Large intestine (tissue), 3 donors: ENCODE measurements at regions not wholly inside any gene's neighbourhood (a gene's known extent, or its start where the extent isn't known, plus 50 kb on each side); places are given as distances from the start of the nearest gene placed in this dataset.
"Not testable (repeated sequence)": the region's sequence is repeated elsewhere in the genome, so short reads cannot be mapped to it uniquely, and the experiment has no call there.

Experiments used
- DNase-seq, 2 donors: peaks; one replicate each; pipeline versions ENCODE4 v3.0.0 to v3.0.0-alpha.2; 2013
- H3K27ac ChIP-seq: one replicate; pipeline ENCODE4 v1.5.1; 2013; ENCODE audit warnings: low read length
- H3K27me3 ChIP-seq: 2 replicates; pipeline ENCODE4 v1.6.1; 2013; ENCODE audit warnings: low read length; ENCODE audit not compliant: control insufficient read depth, insufficient read depth
- H3K36me3 ChIP-seq: 2 replicates; pipeline ENCODE4 v1.6.1; 2013; ENCODE audit warnings: low read length; ENCODE audit not compliant: control insufficient read depth, insufficient read depth
- H3K4me1 ChIP-seq: one replicate; pipeline ENCODE4 v1.6.1; 2013; ENCODE audit warnings: low read length; ENCODE audit not compliant: control insufficient read depth, insufficient read depth
- H3K4me3 ChIP-seq: one replicate; pipeline ENCODE4 v1.5.1; 2013; ENCODE audit warnings: low read length
- H3K9me3 ChIP-seq: one replicate; pipeline ENCODE4 v1.6.1; 2013; ENCODE audit warnings: mild to moderate bottlenecking, low read depth, low read length, moderate library complexity; ENCODE audit not compliant: control insufficient read depth
- WGBS: methylation state at CpG from one replicate; pipeline ENCODE4 v1.1.5; 2013; ENCODE audit warnings: low lambda C conversion rate; ENCODE audit not compliant: insufficient coverage; 5-methylcytosine and 5-hydroxymethylcytosine counted together

GRCh38 chr15:21174761-21175160 is 265.5 kb downstream of the POTEB3 start:
- H3K27me3 ChIP-seq, H3K36me3 ChIP-seq, H3K4me3 ChIP-seq, H3K9me3 ChIP-seq, H3K4me1 ChIP-seq, DNase-seq, H3K27ac ChIP-seq: not testable (repeated sequence)
- WGBS = no CpG with 5 or more reads among the region's 36 CpGs

DNA sequence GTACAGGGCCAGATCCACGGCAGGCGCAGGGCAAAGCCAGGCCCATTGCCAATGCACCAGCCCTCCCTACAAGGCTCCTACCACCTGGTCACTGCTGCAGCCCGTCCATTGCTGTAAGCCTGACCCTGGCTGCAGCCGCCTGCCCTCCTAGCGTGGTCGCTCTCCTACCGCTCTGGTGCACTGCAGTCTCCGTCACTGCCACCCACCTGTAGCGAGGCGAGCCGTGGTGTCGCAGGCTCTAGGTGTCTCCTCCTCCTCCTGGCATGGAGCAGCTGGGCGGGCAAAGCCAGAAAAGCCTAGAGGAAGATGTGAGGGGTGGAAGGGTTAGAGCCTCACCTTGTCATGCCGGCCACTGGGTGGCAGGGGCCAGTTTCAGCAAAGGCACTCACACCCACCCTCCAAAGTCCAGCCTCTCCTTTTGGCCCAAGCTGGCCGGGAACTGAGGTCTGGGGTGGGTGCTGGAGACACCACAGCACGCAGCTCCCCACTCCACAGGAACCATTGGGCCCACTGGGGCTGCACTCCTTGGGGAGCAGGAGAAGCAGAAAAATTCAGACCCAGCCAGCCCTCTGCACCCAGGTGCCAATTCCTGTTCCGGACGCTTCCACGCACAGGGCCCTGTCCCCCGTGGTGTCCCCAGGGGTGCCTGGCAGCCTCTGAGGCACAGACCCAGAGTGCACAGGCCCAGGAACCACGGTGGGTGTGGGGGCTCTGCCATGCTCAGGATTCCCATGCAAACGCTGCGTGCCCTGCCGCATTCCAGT is 285.3 kb upstream of the POTEB2 start:
- not testable (repeated sequence) for H3K27ac ChIP-seq, H3K27me3 ChIP-seq, H3K4me3 ChIP-seq, DNase-seq, H3K36me3 ChIP-seq, H3K9me3 ChIP-seq, H3K4me1 ChIP-seq
- WGBS = no CpG with 5 or more reads among the region's 24 CpGs

DNA sequence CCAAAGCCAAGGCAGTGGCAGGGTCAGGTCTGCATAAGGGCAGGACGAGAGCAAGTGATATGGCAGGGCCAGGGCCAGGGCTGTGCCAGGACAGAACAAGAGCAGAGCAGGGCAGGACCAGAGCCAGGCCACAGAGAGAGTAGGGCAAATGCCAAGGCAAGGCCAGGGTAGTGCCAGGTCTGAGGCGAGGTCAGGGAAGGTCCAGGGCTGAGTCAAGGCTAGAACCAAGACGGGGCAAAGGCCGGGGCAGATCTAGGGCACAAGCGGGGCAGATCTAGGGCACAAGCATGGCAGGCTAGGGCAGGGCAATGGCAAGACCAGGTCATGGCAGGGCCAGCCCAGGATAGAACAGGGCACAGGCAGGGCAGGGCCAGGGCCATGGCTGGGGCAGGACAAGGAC is 282.0 kb upstream of the POTEB2 start:
- no CpG with 5 or more reads among the region's 5 CpGs for WGBS
- not testable (repeated sequence) for DNase-seq, H3K9me3 ChIP-seq, H3K36me3 ChIP-seq, H3K4me3 ChIP-seq, H3K27ac ChIP-seq, H3K27me3 ChIP-seq, H3K4me1 ChIP-seq

DNA sequence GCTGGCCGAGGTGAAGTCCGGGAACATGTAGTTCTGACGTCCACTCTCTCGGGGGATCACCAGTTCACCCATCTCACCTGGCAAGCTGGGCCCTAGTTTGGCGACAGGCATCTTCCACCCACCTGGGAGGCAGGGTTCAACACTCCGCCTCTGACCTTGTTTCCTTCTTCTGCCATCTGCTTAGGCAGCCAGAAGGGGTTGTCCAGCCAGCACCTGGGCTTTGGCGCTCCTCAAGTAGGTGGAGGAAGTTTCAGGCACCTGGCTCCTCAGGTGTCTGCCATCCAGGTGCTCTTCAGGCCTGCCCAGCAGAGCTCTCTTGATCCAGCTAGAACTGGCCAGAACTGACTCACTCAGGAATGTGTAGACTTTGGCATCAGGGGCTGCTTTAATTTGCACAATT is 267.8 kb upstream of the POTEB2 start:
- not testable (repeated sequence) for H3K27me3 ChIP-seq, H3K4me3 ChIP-seq, H3K36me3 ChIP-seq, DNase-seq, H3K4me1 ChIP-seq, H3K9me3 ChIP-seq, H3K27ac ChIP-seq
- no CpG with 5 or more reads among the region's 7 CpGs for WGBS

DNA sequence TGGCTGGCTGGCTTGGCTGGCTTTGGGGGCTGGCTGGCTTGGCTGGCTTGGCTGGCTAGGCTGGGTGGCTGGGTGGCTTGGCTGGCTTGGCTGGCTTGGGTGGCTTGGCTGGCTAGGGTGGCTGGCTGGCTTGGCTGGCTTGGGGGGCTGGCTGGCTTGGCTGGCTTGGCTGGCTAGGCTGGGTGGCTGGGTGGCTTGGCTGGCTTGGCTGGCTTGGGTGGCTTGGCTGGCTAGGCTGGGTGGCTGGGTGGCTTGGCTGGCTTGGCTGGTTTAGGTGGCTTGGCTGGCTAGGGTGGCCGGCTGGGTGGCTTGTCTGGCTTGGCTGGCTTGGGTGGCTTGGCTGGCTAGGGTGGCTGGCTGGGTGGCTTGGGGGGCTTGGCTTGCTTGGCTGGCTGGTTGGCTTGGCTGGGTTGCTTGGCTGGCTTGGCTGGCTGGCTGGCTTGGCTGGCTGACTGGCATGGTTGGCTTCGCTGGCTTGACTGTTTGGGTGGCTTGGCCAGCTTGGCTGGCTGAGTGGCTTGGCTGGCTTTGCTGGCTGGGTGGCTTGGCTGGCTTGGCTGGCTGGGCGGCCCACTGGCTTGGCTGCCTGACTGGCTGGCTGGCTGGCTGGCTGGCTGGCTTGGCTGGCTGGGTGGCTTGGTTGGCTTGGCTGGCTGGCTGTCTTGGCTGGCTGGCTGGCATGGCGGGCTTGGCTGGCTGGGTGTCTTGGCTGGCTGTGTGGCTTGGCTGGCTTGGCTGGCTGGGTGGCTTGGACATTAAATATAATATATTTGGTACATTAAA is 246.3 kb upstream of the POTEB2 start:
- H3K36me3 ChIP-seq, H3K27ac ChIP-seq, DNase-seq, H3K4me1 ChIP-seq, H3K4me3 ChIP-seq, H3K27me3 ChIP-seq: not testable (repeated sequence)
- WGBS = no CpG with 5 or more reads among the region's 4 CpGs
- H3K9me3 ChIP-seq = peaks cover 14% of the 10 kb centered on the region

- not testable (repeated sequence) for H3K36me3 ChIP-seq, H3K27ac ChIP-seq, H3K4me1 ChIP-seq, H3K4me3 ChIP-seq, H3K27me3 ChIP-seq
- peak in 1 of 2 donors; percentile 0 for DNase-seq
- WGBS = no CpG with 5 or more reads among the region's 2 CpGs
- peaks cover 14% of the 10 kb centered on the region for H3K9me3 ChIP-seq
Measured at GRCh38 chr15:21111861-21112260, 245.7 kb upstream of the POTEB2 start.

DNA sequence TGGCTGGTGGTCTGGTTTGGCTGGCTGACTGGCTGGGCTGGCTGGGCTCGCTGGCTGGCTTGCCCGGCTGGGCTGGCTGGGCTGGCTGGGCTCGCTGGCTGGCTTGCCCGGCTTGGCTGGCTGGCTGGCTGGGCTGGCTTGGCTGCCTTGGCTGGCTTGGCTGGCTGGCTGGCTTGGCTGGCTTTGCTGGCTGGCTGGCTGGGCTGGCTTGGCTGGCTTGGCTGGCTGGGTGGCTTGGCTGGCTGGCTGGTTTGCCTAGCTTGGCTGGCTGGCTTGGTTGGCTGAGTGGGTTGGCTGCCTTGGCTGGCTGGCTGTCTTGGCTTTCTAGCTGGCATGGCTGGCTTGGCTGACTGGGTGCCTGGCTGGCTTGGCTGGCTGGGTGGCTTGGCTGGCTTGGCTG is 245.1 kb upstream of the POTEB2 start:
- not testable (repeated sequence) for H3K36me3 ChIP-seq
- WGBS = no CpG with 5 or more reads among the region's 4 CpGs
- peaks cover 14% of the 10 kb centered on the region for H3K9me3 ChIP-seq

GRCh38 chr15:21110187-21110804 is 244.2 kb upstream of the POTEB2 start:
- not testable (repeated sequence) for H3K27ac ChIP-seq, H3K4me3 ChIP-seq, H3K27me3 ChIP-seq, H3K36me3 ChIP-seq, DNase-seq, H3K4me1 ChIP-seq
- no CpG with 5 or more reads among the region's 5 CpGs for WGBS
- H3K9me3 ChIP-seq = peaks cover 14% of the 10 kb centered on the region

More for the DNA sequence above, 245.1 kb upstream of the POTEB2 start:
- H3K4me3 ChIP-seq, H3K27ac ChIP-seq, H3K4me1 ChIP-seq, DNase-seq, H3K27me3 ChIP-seq: not testable (repeated sequence)

- H3K4me3 ChIP-seq, H3K36me3 ChIP-seq, DNase-seq, H3K27ac ChIP-seq, H3K4me1 ChIP-seq, H3K27me3 ChIP-seq: not testable (repeated sequence)
- WGBS = no CpG with 5 or more reads among the region's 3 CpGs
- peaks cover 14% of the 10 kb centered on the region for H3K9me3 ChIP-seq
Measured at GRCh38 chr15:21108384-21108783, 242.3 kb upstream of the POTEB2 start.

DNA sequence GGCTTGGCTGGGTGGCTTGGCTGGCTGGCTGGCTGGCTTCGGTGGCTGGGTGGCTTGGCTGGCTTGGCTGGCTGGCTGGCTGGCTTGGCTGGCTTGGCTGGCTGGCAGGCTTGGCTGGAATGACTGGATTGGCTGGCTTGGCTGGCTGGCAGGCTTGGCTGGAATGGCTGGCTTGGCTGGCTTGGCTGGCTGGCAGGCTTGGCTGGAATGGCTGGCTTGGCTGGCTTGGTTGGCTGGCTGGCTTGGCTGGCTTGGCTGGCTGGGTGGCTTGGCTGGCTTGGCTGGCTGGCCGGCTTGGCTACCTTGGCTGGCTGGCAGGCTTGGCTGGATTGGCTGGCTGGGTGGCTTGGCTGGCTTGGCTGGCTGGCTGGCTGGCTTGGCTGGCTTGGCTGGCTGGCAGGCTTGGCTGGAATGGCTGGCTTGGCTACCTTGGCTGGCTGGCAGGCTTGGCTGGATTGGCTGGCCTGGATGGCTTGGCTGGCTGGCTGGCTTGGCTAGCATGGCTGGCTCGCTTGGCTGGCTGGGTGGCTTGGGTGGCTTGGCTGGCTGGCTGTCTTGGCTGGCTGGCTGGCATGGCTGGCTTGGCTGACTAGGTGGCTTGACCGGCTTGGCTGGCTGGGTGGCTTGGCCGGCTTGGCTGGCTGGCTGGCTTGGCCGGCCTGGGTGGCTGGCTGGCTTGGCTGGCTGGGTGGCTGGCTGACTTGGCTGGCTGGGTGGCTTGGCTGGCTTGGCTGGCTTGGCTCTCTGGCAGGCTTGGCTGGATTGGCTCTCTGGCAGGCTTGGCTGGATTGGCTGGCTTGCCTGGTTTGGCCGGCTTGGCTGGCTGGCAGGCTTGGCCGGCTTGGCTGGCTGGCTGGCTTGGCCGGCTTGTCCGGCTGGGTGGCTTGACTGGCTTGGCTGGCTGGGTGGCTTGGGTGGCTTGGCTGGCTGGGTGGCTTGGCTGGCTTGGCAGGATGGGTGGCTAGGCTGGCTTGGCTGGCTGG is 241.6 kb upstream of the POTEB2 start:
- H3K4me1 ChIP-seq, H3K27ac ChIP-seq, H3K36me3 ChIP-seq, H3K27me3 ChIP-seq, H3K4me3 ChIP-seq, DNase-seq: not testable (repeated sequence)
- peaks cover 14% of the 10 kb centered on the region for H3K9me3 ChIP-seq
- no CpG with 5 or more reads among the region's 10 CpGs for WGBS
